SKM-1 (cell line): ENCODE measurements at regions not wholly inside any gene's neighbourhood (a gene's known extent, or its start where the extent isn't known, plus 50 kb on each side); places are given as distances from the start of the nearest gene placed in this dataset.
A peak's percentile ranks its signal among the peaks of the same experiment; 100 is the strongest.
"Not testable (repeated sequence)": the region's sequence is repeated elsewhere in the genome, so short reads cannot be mapped to it uniquely, and the experiment has no call there.

Experiments used
- DNase-seq: peaks from one replicate; lab custom pipeline; 2025; ENCODE audit not compliant: unreplicated experiment; lab: John Stamatoyannopoulos, UW

GRCh38 chr1:149354579-149354978, 120.3 kb upstream of the NBPF19 start:
- not testable (repeated sequence) for DNase-seq

GRCh38 chr1:149355748-149356147, 119.1 kb upstream of the NBPF19 start:
- DNase-seq = not testable (repeated sequence)

- DNase-seq = not testable (repeated sequence)
Observed at GRCh38 chr1:149356152-149356551, 118.7 kb upstream of the NBPF19 start.

GRCh38 chr1:149360351-149360750, 114.5 kb upstream of the NBPF19 start:
- DNase-seq = not testable (repeated sequence)

- DNase-seq = not testable (repeated sequence)
Observed at GRCh38 chr1:149361310-149361709, 113.5 kb upstream of the NBPF19 start.

GRCh38 chr1:149364188-149364981, 110.5 kb upstream of the NBPF19 start:
- not testable (repeated sequence) for DNase-seq

GRCh38 chr1:149366402-149366801, 108.4 kb upstream of the NBPF19 start:
- DNase-seq = not testable (repeated sequence)

GRCh38 chr1:149367472-149368044, 107.3 kb upstream of the NBPF19 start:
- not testable (repeated sequence) for DNase-seq

GRCh38 chr1:149368337-149368736, 106.5 kb upstream of the NBPF19 start:
- not testable (repeated sequence) for DNase-seq

GRCh38 chr1:149369081-149369480, 105.8 kb upstream of the NBPF19 start:
- DNase-seq = not testable (repeated sequence)

GRCh38 chr1:149371955-149372354, 102.9 kb upstream of the NBPF19 start:
- DNase-seq = not testable (repeated sequence)

- not testable (repeated sequence) for DNase-seq
Observed at GRCh38 chr1:149378462-149378861, 96.4 kb upstream of the NBPF19 start.

GRCh38 chr1:149390173-149390926, 84.5 kb upstream of the NBPF19 start:
- DNase-seq = peak; percentile 48

- DNase-seq = not testable (repeated sequence)
Observed at GRCh38 chr1:149390931-149391330, 83.9 kb upstream of the NBPF19 start.

GRCh38 chr1:149395802-149396201, 79.0 kb upstream of the NBPF19 start:
- DNase-seq = not testable (repeated sequence)

GRCh38 chr1:149398527-149398926, 76.3 kb upstream of the NBPF19 start:
- DNase-seq = not testable (repeated sequence)

GRCh38 chr1:149408404-149408803, 66.4 kb upstream of the NBPF19 start:
- not testable (repeated sequence) for DNase-seq

GRCh38 chr1:149415373-149415772, 59.5 kb upstream of the NBPF19 start:
- DNase-seq = not testable (repeated sequence)

GRCh38 chr1:149418782-149419181, 56.1 kb upstream of the NBPF19 start:
- not testable (repeated sequence) for DNase-seq

GRCh38 chr1:149423122-149423521, 51.7 kb upstream of the NBPF19 start:
- DNase-seq = not testable (repeated sequence)
